ENCODE measurements at regions not wholly inside any gene's neighbourhood (a gene's known extent, or its start where the extent isn't known, plus 50 kb on each side); places are given as distances from the start of the nearest gene placed in this dataset.

DNA sequence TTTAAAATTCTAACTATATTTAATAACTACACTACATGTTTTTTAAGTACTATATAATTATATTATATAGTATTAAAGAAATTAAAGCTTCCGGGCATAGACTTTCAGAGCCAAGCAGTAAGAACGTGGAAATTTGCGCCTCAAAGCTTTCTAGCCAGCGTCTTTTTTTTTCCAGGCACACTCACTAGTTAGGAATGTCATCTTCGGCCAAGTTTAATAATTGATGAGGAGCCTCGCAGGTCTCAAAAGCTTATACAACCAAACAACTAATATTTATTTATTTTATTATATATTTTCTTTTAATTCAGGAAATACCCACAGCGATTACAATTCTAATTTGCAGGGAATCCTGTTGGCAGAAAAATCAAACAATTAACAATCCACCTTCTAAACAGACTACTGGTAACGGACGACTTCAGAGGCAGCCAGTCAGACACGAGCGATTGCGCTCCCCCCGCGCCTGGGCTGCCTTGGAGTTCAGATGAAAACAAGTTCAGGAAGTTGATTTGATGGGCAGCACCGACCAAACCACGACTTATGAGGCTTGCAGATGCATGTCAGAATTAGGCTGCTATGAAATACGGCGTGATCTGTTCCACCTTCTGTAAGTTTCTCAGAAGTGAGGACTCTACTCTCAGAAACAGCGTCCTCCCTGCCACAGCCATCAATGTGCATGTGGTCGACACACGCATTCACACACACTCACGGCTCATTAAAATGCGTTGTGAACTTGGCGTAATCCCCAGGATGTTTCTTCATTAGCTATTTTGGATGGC, 431.8 kb upstream of the MGMT start (continued):
- no peak for TF ChIP-seq NUFIP1 (IDR thresholded peaks at IDR 0.05; ENCODE audit: partially characterized antibody)

DNA sequence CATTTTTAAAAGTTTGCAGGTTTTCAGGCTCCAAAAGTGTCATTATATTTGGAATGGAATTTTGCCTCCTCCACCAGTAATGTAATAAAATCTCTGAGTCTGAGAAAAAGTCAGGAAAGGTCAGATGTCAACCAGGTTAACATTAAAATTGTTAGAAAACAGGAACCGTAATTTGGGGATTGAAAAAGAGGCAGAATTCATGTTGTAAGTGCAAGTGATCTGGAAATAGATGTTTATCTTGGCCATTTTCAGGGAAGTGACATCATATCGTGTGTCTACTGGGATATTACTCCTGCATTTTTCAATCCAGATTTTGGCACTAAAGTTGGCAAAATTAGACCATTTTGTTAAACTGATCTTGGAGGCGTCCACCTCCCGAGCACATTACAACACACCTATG, 428.5 kb upstream of the MGMT start:
- ATAC-seq (no peak), FAIRE-seq (no peak), DNase-seq (ENCODE audit: extremely low read depth in 1 of 4, low spot score in 3 of 4) (no peak)
- Histone ChIP-seq H3K4me2 (ENCODE audit: insufficient read depth, low read length) (no peak overlapping the region), H3K79me2 (ENCODE audit: control insufficient read depth, insufficient read depth, low read length) (no peaks in the 10 kb centered on the region), H3K9ac (ENCODE audit: insufficient read depth in 1 of 2, low read depth in 2 of 2, low read length in 2 of 2) (no peak overlapping the region), H3K9me1 (ENCODE audit: control insufficient read depth, insufficient read depth, low read length) (no peaks in the 10 kb centered on the region), H3K36me3 (ENCODE audit: control insufficient read depth, insufficient read depth, low read length) (no peaks in the 10 kb centered on the region), H3K9me3 (replicated peaks; ENCODE audit: control insufficient read depth, insufficient read depth, low read depth, low read length) (no peaks in the 10 kb centered on the region), H4K20me1 (replicated peaks; ENCODE audit: control insufficient read depth, insufficient read depth, low read length) (no peaks in the 10 kb centered on the region), H3K27me3 (ENCODE audit: control insufficient read depth in 2 of 2, insufficient read depth in 2 of 2, low read length in 2 of 2) (peaks cover 3 to 29% of the 10 kb centered on the region in 2 experiments), H2AFZ (ENCODE audit: low read depth, low read length) (no peak overlapping the region), H3K4me3 (no peak overlapping the region), H3K4me1 (replicated peaks in 1 of 2; ENCODE audit: control insufficient read depth in 2 of 2, insufficient read depth in 2 of 2, low read length in 2 of 2) (no peaks in the 10 kb centered on the region), H3K27ac (ENCODE audit: extremely low read depth, low read depth, low read length) (no peak overlapping the region)
- BruUV-seq (replicated peaks): no TSS peak
- WGBS (ENCODE audit: insufficient coverage, low coverage, missing lambda C conversion rate): 0% methylated on average over 4 of the region's 4 CpGs
- intact Hi-C loops (cut with micrococcal nuclease): no loop called here
- ChIA-PET POLR2A (no interaction called here), CTCF (ENCODE audit: low intra/inter-chr PET ratio) (no interaction called here)
- in situ Hi-C loops (cut with MboI): no loop called here
- no peak for TF ChIP-seq RAD51 (IDR thresholded peaks at IDR 0.05; ENCODE audit: borderline replicate concordance, low read depth)
- TF ChIP-seq, protein P1, sequence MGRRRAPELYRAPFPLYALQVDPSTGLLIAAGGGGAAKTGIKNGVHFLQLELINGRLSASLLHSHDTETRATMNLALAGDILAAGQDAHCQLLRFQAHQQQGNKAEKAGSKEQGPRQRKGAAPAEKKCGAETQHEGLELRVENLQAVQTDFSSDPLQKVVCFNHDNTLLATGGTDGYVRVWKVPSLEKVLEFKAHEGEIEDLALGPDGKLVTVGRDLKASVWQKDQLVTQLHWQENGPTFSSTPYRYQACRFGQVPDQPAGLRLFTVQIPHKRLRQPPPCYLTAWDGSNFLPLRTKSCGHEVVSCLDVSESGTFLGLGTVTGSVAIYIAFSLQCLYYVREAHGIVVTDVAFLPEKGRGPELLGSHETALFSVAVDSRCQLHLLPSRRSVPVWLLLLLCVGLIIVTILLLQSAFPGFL (CRISPR knock-in tag; IDR thresholded peaks at IDR 0.05): no peak
- TF ChIP-seq STAT5B (CRISPR knock-in tag; IDR thresholded peaks at IDR 0.05): no peak
- no peak for TF ChIP-seq NELFE (IDR thresholded peaks at IDR 0.05; ENCODE audit: insufficient read depth, insufficient read length)
- TF ChIP-seq, protein P2, sequence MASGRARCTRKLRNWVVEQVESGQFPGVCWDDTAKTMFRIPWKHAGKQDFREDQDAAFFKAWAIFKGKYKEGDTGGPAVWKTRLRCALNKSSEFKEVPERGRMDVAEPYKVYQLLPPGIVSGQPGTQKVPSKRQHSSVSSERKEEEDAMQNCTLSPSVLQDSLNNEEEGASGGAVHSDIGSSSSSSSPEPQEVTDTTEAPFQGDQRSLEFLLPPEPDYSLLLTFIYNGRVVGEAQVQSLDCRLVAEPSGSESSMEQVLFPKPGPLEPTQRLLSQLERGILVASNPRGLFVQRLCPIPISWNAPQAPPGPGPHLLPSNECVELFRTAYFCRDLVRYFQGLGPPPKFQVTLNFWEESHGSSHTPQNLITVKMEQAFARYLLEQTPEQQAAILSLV (tag; IDR thresholded peaks at IDR 0.05): no peak
- no peak for TF ChIP-seq NCOA4 (IDR thresholded peaks at IDR 0.05; ENCODE audit: partially characterized antibody)
- TF ChIP-seq, protein P3, sequence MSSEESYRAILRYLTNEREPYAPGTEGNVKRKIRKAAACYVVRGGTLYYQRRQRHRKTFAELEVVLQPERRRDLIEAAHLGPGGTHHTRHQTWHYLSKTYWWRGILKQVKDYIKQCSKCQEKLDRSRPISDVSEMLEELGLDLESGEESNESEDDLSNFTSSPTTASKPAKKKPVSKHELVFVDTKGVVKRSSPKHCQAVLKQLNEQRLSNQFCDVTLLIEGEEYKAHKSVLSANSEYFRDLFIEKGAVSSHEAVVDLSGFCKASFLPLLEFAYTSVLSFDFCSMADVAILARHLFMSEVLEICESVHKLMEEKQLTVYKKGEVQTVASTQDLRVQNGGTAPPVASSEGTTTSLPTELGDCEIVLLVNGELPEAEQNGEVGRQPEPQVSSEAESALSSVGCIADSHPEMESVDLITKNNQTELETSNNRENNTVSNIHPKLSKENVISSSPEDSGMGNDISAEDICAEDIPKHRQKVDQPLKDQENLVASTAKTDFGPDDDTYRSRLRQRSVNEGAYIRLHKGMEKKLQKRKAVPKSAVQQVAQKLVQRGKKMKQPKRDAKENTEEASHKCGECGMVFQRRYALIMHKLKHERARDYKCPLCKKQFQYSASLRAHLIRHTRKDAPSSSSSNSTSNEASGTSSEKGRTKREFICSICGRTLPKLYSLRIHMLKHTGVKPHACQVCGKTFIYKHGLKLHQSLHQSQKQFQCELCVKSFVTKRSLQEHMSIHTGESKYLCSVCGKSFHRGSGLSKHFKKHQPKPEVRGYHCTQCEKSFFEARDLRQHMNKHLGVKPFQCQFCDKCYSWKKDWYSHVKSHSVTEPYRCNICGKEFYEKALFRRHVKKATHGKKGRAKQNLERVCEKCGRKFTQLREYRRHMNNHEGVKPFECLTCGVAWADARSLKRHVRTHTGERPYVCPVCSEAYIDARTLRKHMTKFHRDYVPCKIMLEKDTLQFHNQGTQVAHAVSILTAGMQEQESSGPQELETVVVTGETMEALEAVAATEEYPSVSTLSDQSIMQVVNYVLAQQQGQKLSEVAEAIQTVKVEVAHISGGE (CRISPR knock-in tag; IDR thresholded peaks at IDR 0.05): no peak
- TF ChIP-seq, protein P4, sequence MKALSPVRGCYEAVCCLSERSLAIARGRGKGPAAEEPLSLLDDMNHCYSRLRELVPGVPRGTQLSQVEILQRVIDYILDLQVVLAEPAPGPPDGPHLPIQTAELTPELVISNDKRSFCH (CRISPR knock-in tag; IDR thresholded peaks at IDR 0.05): no peak
- TF ChIP-seq, protein P4 (tag; IDR thresholded peaks at IDR 0.05): no peak
- no peak for TF ChIP-seq YY1 (IDR thresholded peaks at IDR 0.05; ENCODE audit: borderline replicate concordance in 1 of 3, control insufficient read depth in 1 of 3, extremely low read depth in 1 of 3, insufficient read depth in 3 of 3, insufficient read length in 1 of 3, insufficient replicate concordance in 2 of 3, low read depth in 1 of 3, low read length in 2 of 3)
- TF ChIP-seq ZNF584 (CRISPR knock-in tag; IDR thresholded peaks at IDR 0.05; ENCODE audit: low read depth): no peak
- no peak for TF ChIP-seq RBM25 (IDR thresholded peaks at IDR 0.05; ENCODE audit: low read depth, low read length, severe bottlenecking)

Measured in K562 (cell line).